Spleen (tissue), 11 donors: ENCODE measurements at regions not wholly inside any gene's neighbourhood (a gene's known extent, or its start where the extent isn't known, plus 50 kb on each side); places are given as distances from the start of the nearest gene placed in this dataset.
"Not testable (repeated sequence)": the region's sequence is repeated elsewhere in the genome, so short reads cannot be mapped to it uniquely, and the experiment has no call there.

ENCODE experiments used
- DNase-seq: peaks from one replicate; pipeline ENCODE4 v3.0.0-alpha.2; 2020
- H3K27ac ChIP-seq, 8 donors: fragments of 200-600 bp; sonication (generic) in 7 of 8; 1 replicate in 4 of 8; 2 replicates in 4 of 8; pipeline versions ENCODE4 v1.5.0 to v1.8.0; 2016 to 2021; ENCODE audit warnings: inconsistent platforms in 4 of 8, mild to moderate bottlenecking in 4 of 8, moderate library complexity in 1 of 8
- H3K27me3 ChIP-seq, 7 donors: fragments of 200-600 bp; sonication (generic) in 6 of 7; replicated peaks in 1 of 7; 1 replicate in 4 of 7; 2 replicates in 3 of 7; pipeline versions ENCODE4 v1.5.0 to v1.8.0; 2016 to 2021; ENCODE audit warnings: inconsistent platforms in 3 of 7, mild to moderate bottlenecking in 1 of 7
- H3K36me3 ChIP-seq, 6 donors: fragments of 200-600 bp; sonication (generic) in 5 of 6; 1 replicate in 4 of 6; 2 replicates in 2 of 6; pipeline versions ENCODE4 v1.5.0 to v1.8.0; 2016 to 2021; ENCODE audit warnings: inconsistent platforms in 2 of 6
- H3K4me1 ChIP-seq, 6 donors: fragments of 200-600 bp; sonication (generic) in 5 of 6; 1 replicate in 3 of 6; 2 replicates in 3 of 6; pipeline versions ENCODE4 v1.5.0 to v1.8.0; 2016 to 2021; ENCODE audit warnings: inconsistent platforms in 3 of 6
- H3K4me3 ChIP-seq, 8 donors: fragments of 200-600 bp; sonication (generic) in 7 of 8; 1 replicate in 4 of 8; 2 replicates in 4 of 8; pipeline versions ENCODE4 v1.5.0 to v1.8.0; 2016 to 2021; ENCODE audit warnings: inconsistent platforms in 4 of 8, mild to moderate bottlenecking in 4 of 8, moderate library complexity in 2 of 8
- H3K9me3 ChIP-seq, 8 donors: fragments of 200-600 bp; sonication (generic) in 7 of 8; 1 replicate in 4 of 8; 2 replicates in 4 of 8; pipeline versions ENCODE4 v1.5.0 to v1.8.0; 2016 to 2021; ENCODE audit warnings: inconsistent platforms in 4 of 8
- CTCF ChIP-seq, 11 experiments: fragments of 200-600 bp in 7 of 11; fragments of 450-650 bp in 4 of 11; sonication (generic) in 4 of 11; IDR thresholded peaks in 8 of 11; conservative IDR thresholded peaks in 3 of 11; 1 replicate in 7 of 11; 2 replicates in 4 of 11; pipeline versions ENCODE4 v1.4.0 to v1.8.0; 2016 to 2021; ENCODE audit warnings: antibody characterized with exemption in 11 of 11, inconsistent platforms in 4 of 11, mild to moderate bottlenecking in 1 of 11
- POLR2A ChIP-seq, 3 donors: fragments of 450-650 bp; IDR thresholded peaks; one replicate each; pipeline ENCODE4 v1.5.1; 2017; ENCODE audit warnings: antibody characterized with exemption in 3 of 3, mild to moderate bottlenecking in 1 of 3
- POLR2AphosphoS5 ChIP-seq, 3 donors: sonication (generic); formaldehyde crosslinking; IDR thresholded peaks; one replicate each; pipeline ENCODE4 v1.5.1; 2017; ENCODE audit warnings: antibody characterized with exemption in 3 of 3
- WGBS, 5 donors: extraction: QIAGEN DNeasy Blood & Tissue Kit in 3 of 5; methylation state at CpG; one replicate each; pipeline versions ENCODE4 v1.1.5 to v1.1.7; 2013 to 2018; 5-methylcytosine and 5-hydroxymethylcytosine counted together
- intact Hi-C: fragments of 100-400 bp; cut with DNase I; formaldehyde crosslinking; loops from one replicate; pipeline ENCODE4 v1.15.0; 2023; ENCODE audit warnings: low total_unique reads
- donor health status: healthy with polysubstance abuse.
- donor health status: DM: no; HTN: no; CAD: no; lungs with moderate emphysema.
- donor health status: DM: no; HTN: no; CAD: no.
- donor health status: Bipolar disorder and iron deficiency.
- donor health status: healthy.
- donor health status: DM: no; HTN: no; CAD: no.
- donor health status: DM: yes; HTN: yes; CAD: no.

- H3K36me3 ChIP-seq: not testable (repeated sequence)
- WGBS, 5 donors: 74 to 92% (median 89%) methylated on average over 5 to 8 of the region's 8 CpGs
Measured at GRCh38 chr1:234787011-234787584, 177.1 kb upstream of the IRF2BP2 start.

GRCh38 chr1:234785922-234786321, 175.9 kb upstream of the IRF2BP2 start:
- WGBS, 5 donors: 87 to 100% (median 93%) methylated on average over 4 to 8 of the region's 8 CpGs
- not testable (repeated sequence) for H3K27ac ChIP-seq

More at GRCh38 chr1:234787011-234787584, 177.1 kb upstream of the IRF2BP2 start:
- H3K4me3 ChIP-seq, intact Hi-C loops, H3K4me1 ChIP-seq, H3K9me3 ChIP-seq, DNase-seq, H3K27ac ChIP-seq: not testable (repeated sequence)
- H3K27me3 ChIP-seq: peaks cover 0 to 11% (median 0%) of the 10 kb centered on the region in 7 donors

GRCh38 chr1:234785471-234785919, 175.5 kb upstream of the IRF2BP2 start:
- H3K36me3 ChIP-seq, intact Hi-C loops, H3K27ac ChIP-seq, DNase-seq, H3K9me3 ChIP-seq, H3K4me1 ChIP-seq, H3K4me3 ChIP-seq: not testable (repeated sequence)
- WGBS, 5 donors: 93 to 98% (median 94%) methylated on average over 9 of the region's 9 CpGs
- H3K27me3 ChIP-seq: peaks cover 0 to 27% (median 9%) of the 10 kb centered on the region in 7 donors

More at GRCh38 chr1:234785922-234786321, 175.9 kb upstream of the IRF2BP2 start:
- H3K4me1 ChIP-seq, H3K4me3 ChIP-seq, H3K36me3 ChIP-seq, intact Hi-C loops, H3K9me3 ChIP-seq, DNase-seq: not testable (repeated sequence)
- peaks cover 0 to 23% (median 5%) of the 10 kb centered on the region in 7 donors for H3K27me3 ChIP-seq

- peaks cover 0 to 39% (median 14%) of the 10 kb centered on the region in 7 donors for H3K27me3 ChIP-seq
- H3K9me3 ChIP-seq, H3K4me3 ChIP-seq, intact Hi-C loops, DNase-seq, H3K4me1 ChIP-seq, H3K36me3 ChIP-seq, H3K27ac ChIP-seq: not testable (repeated sequence)
- WGBS, 5 donors: 85 to 100% (median 93%) methylated on average over 2 of the region's 2 CpGs
Measured at GRCh38 chr1:234784108-234784507, 174.1 kb upstream of the IRF2BP2 start.

- H3K4me1 ChIP-seq: peaks cover 0 to 13% (median 10%) of the 10 kb centered on the region in 6 donors
- no peak for TF ChIP-seq CTCF (IDR thresholded peaks at IDR 0.05 in 8 of 11, conservative IDR thresholded peaks at IDR 0.05 in 3 of 11)
- no peak for TF ChIP-seq POLR2A (IDR thresholded peaks at IDR 0.05)
- no peak for TF ChIP-seq POLR2AphosphoS5 (IDR thresholded peaks at IDR 0.05)
- peaks cover 0 to 52% (median 23%) of the 10 kb centered on the region in 7 donors for H3K27me3 ChIP-seq
- H3K27ac ChIP-seq: no peak overlapping the region
- DNase-seq: no peak
- H3K4me3 ChIP-seq: no peak overlapping the region
- H3K36me3 ChIP-seq: no peaks in the 10 kb centered on the region
- 62 to 84% (median 69%) methylated on average over 2 of the region's 2 CpGs for WGBS, 5 donors
- H3K9me3 ChIP-seq: no peaks in the 10 kb centered on the region
- intact Hi-C loops: no loop called here
Measured at GRCh38 chr1:234782791-234783190, 172.8 kb upstream of the IRF2BP2 start.

- H3K36me3 ChIP-seq: no peaks in the 10 kb centered on the region
- no peak overlapping the region for H3K27ac ChIP-seq
- peaks cover 0 to 58% (median 26%) of the 10 kb centered on the region in 7 donors for H3K27me3 ChIP-seq
- DNase-seq: no peak
- WGBS, 5 donors: 88 to 93% (median 90%) methylated on average over 7 of the region's 7 CpGs
- peaks cover 0 to 19% (median 13%) of the 10 kb centered on the region in 6 donors for H3K4me1 ChIP-seq
- TF ChIP-seq CTCF (IDR thresholded peaks at IDR 0.05 in 8 of 11, conservative IDR thresholded peaks at IDR 0.05 in 3 of 11) (no peak), POLR2AphosphoS5 (IDR thresholded peaks at IDR 0.05) (no peak), POLR2A (IDR thresholded peaks at IDR 0.05) (no peak)
- no peaks in the 10 kb centered on the region for H3K9me3 ChIP-seq
- intact Hi-C loops: no loop called here
- no peak overlapping the region for H3K4me3 ChIP-seq
Measured at GRCh38 chr1:234782105-234782751, 172.2 kb upstream of the IRF2BP2 start.
